Left cardiac atrium (tissue), 4 donors: ENCODE measurements at regions not wholly inside any gene's neighbourhood (a gene's known extent, or its start where the extent isn't known, plus 50 kb on each side); places are given as distances from the start of the nearest gene placed in this dataset.
A peak's percentile ranks its signal among the peaks of the same experiment; 100 is the strongest.
"Not testable (repeated sequence)": the region's sequence is repeated elsewhere in the genome, so short reads cannot be mapped to it uniquely, and the experiment has no call there.

Experiments
- ATAC-seq, 2 donors: fragments of 200-7000 bp; cut with Tn5 transposase; one replicate each; pipeline ENCODE4 v1.9.1; 2020; ENCODE audit warnings: mild to moderate bottlenecking in 2 of 2, moderate library complexity in 2 of 2
- DNase-seq: peaks from one replicate; pipeline ENCODE4 v3.0.0-alpha.2; 2020
- intact Hi-C, 2 donors: fragments of 100-400 bp; cut with DNase I; formaldehyde crosslinking; loops; one replicate each; pipeline versions ENCODE4 v1.14.1 to v1.15.1; 2022 to 2023
- donor health status: DM: no; HTN: yes; CAD: no.
- donor health status: DM: no; HTN: yes; CAD: no; lungs with severe emphysema.
- donor health status: DM: yes; HTN: yes; CAD: no.
- donor health status: Dilated cardiomyopathy.

GRCh38 chr4:9600246-9600645, 156.0 kb downstream of the DEFB131A start:
- DNase-seq (no peak), ATAC-seq (no peak)
- intact Hi-C loops: no loop called here

GRCh38 chr4:9602389-9602914, 158.2 kb downstream of the DEFB131A start:
- ATAC-seq: no peak
- intact Hi-C loops: no loop called here

GRCh38 chr4:9604031-9604892, 160.0 kb downstream of the DEFB131A start:
- intact Hi-C loops, DNase-seq, ATAC-seq: not testable (repeated sequence)

More at GRCh38 chr4:9602389-9602914, 158.2 kb downstream of the DEFB131A start:
- no peak for DNase-seq

- DNase-seq, intact Hi-C loops, ATAC-seq: not testable (repeated sequence)
Observed at GRCh38 chr4:9604893-9605190, 160.6 kb downstream of the DEFB131A start.

GRCh38 chr4:9608300-9608699, 164.1 kb downstream of the DEFB131A start:
- DNase-seq: no peak
- no peak for ATAC-seq
- intact Hi-C loops: no loop called here

GRCh38 chr4:9610321-9610720, 166.1 kb downstream of the DEFB131A start:
- ATAC-seq, DNase-seq, intact Hi-C loops: not testable (repeated sequence)

- ATAC-seq: no peak
- intact Hi-C loops: no loop called here
Observed at GRCh38 chr4:9611101-9611500, 166.9 kb downstream of the DEFB131A start.

GRCh38 chr4:9636411-9636810, 145.0 kb upstream of the DRD5 start:
- ATAC-seq, intact Hi-C loops: not testable (repeated sequence)

More at GRCh38 chr4:9611101-9611500, 166.9 kb downstream of the DEFB131A start:
- no peak for DNase-seq

GRCh38 chr4:9659678-9660077, 121.8 kb upstream of the DRD5 start:
- intact Hi-C loops: loop anchor here in 1 of 2 donors (10.0 kb wide), 1 partner anchor 125 kb away; no protein-coding TSS in a partner anchor
- not testable (repeated sequence) for DNase-seq, ATAC-seq

More at GRCh38 chr4:9636411-9636810, 145.0 kb upstream of the DRD5 start:
- not testable (repeated sequence) for DNase-seq

- DNase-seq, ATAC-seq, intact Hi-C loops: not testable (repeated sequence)
Observed at GRCh38 chr4:9660955-9661354, 120.5 kb upstream of the DRD5 start.

GRCh38 chr4:9670725-9671124, 110.7 kb upstream of the DRD5 start:
- intact Hi-C loops, ATAC-seq: not testable (repeated sequence)
- peak; percentile 70 for DNase-seq

- intact Hi-C loops, ATAC-seq, DNase-seq: not testable (repeated sequence)
Observed at GRCh38 chr4:9677357-9677756, 104.1 kb upstream of the DRD5 start.

GRCh38 chr4:9679704-9680478, 101.5 kb upstream of the DRD5 start:
- intact Hi-C loops: no loop called here
- DNase-seq: no peak
- ATAC-seq: no peak

GRCh38 chr4:9683174-9683573, 98.3 kb upstream of the DRD5 start:
- ATAC-seq, DNase-seq, intact Hi-C loops: not testable (repeated sequence)

- DNase-seq, ATAC-seq, intact Hi-C loops: not testable (repeated sequence)
Observed at GRCh38 chr4:9685016-9685415, 96.4 kb upstream of the DRD5 start.

GRCh38 chr4:9685692-9686091, 95.7 kb upstream of the DRD5 start:
- intact Hi-C loops: no loop called here
- no peak for ATAC-seq
- DNase-seq: no peak

GRCh38 chr4:9690636-9691237, 90.7 kb upstream of the DRD5 start:
- not testable (repeated sequence) for DNase-seq

GRCh38 chr4:9691238-9692065, 90.0 kb upstream of the DRD5 start:
- peak; percentile 97 for DNase-seq
- intact Hi-C loops: loop anchor here in 1 of 2 donors (10.0 kb wide), 1 partner anchor 323 kb away; no protein-coding TSS in a partner anchor
- peak; percentile 100 for ATAC-seq

More at GRCh38 chr4:9690636-9691237, 90.7 kb upstream of the DRD5 start:
- ATAC-seq: not testable (repeated sequence)
- intact Hi-C loops: loop anchor here in 1 of 2 donors (10.0 kb wide), 1 partner anchor 324 kb away; no protein-coding TSS in a partner anchor
